Transverse colon (tissue), 4 donors: ENCODE measurements at regions not wholly inside any gene's neighbourhood (a gene's known extent, or its start where the extent isn't known, plus 50 kb on each side); places are given as distances from the start of the nearest gene placed in this dataset.
"Not testable (repeated sequence)": the region's sequence is repeated elsewhere in the genome, so short reads cannot be mapped to it uniquely, and the experiment has no call there.

Experiments
- DNase-seq: peaks from one replicate; pipeline ENCODE4 v3.0.0-alpha.2; 2019
- H3K27ac ChIP-seq, 4 donors: fragments of 200-600 bp; sonication (generic); 2 replicates each; pipeline ENCODE4 v1.5.1; 2016 to 2018; ENCODE audit warnings: inconsistent platforms in 4 of 4
- H3K27me3 ChIP-seq: fragments of 200-600 bp; sonication (generic); 2 replicates; pipeline ENCODE4 v1.5.1; 2017; ENCODE audit warnings: inconsistent platforms
- H3K36me3 ChIP-seq, 4 donors: fragments of 200-600 bp; sonication (generic); 2 replicates each; pipeline ENCODE4 v1.5.1; 2017 to 2019; ENCODE audit warnings: inconsistent platforms in 4 of 4
- H3K4me1 ChIP-seq, 4 donors: fragments of 200-600 bp; sonication (generic); 2 replicates each; pipeline ENCODE4 v1.5.1; 2017 to 2020; ENCODE audit warnings: inconsistent platforms in 4 of 4
- H3K4me3 ChIP-seq, 4 donors: fragments of 200-600 bp; sonication (generic); 1 replicate in 1 of 4; 2 replicates in 3 of 4; pipeline versions ENCODE4 v1.5.1 to v1.6.1; 2017 to 2019; ENCODE audit warnings: inconsistent platforms in 4 of 4
- H3K9me3 ChIP-seq, 2 donors: fragments of 200-600 bp; sonication (generic); 2 replicates each; pipeline ENCODE4 v1.5.1; 2017 to 2019; ENCODE audit warnings: inconsistent platforms in 2 of 2
- CTCF ChIP-seq, 5 experiments: fragments of 200-600 bp in 3 of 5; fragments of 450-650 bp in 2 of 5; sonication (generic) in 3 of 5; IDR thresholded peaks; 1 replicate in 2 of 5; 2 replicates in 3 of 5; pipeline ENCODE4 v1.5.1; 2016 to 2017; ENCODE audit warnings: antibody characterized with exemption in 5 of 5, inconsistent platforms in 3 of 5, mild to moderate bottlenecking in 2 of 5, moderate library complexity in 1 of 5
- EP300 ChIP-seq: sonication (generic); formaldehyde crosslinking; IDR thresholded peaks from one replicate; pipeline ENCODE4 v1.6.1; 2017; ENCODE audit warnings: antibody characterized with exemption, low read depth
- POLR2A ChIP-seq: fragments of 450-650 bp; IDR thresholded peaks from one replicate; pipeline ENCODE4 v1.6.1; 2016; ENCODE audit warnings: antibody characterized with exemption, mild to moderate bottlenecking, moderate library complexity
- POLR2AphosphoS5 ChIP-seq, 3 donors: sonication (generic); formaldehyde crosslinking; IDR thresholded peaks; one replicate each; pipeline ENCODE4 v1.6.1; 2016; ENCODE audit warnings: antibody characterized with exemption in 3 of 3
- WGBS, 2 donors: methylation state at CpG; one replicate each; pipeline ENCODE4 v1.1.5; 2018; ENCODE audit warnings: low coverage in 1 of 2; 5-methylcytosine and 5-hydroxymethylcytosine counted together
- in situ Hi-C, 4 donors: fragments of 200-750 bp; cut with MboI; loops; one replicate each; pipeline versions ENCODE4 v1.15.0 to v1.15.1; 2017; ENCODE audit warnings: low sequenced_read_pairs in 3 of 4, low pct_ligation_motif_present in 1 of 4, low pct_unique_long_range_greater_than_20kb in 1 of 4
- intact Hi-C: fragments of 100-400 bp; cut with DNase I; formaldehyde crosslinking; loops from one replicate; pipeline ENCODE4 v1.15.1; 2023; ENCODE audit warnings: low total_unique reads

- Histone ChIP-seq H3K27me3 (no peaks in the 10 kb centered on the region), H3K9me3 (no peaks in the 10 kb centered on the region), H3K27ac (no peak overlapping the region), H3K4me3 (no peak overlapping the region), H3K4me1 (no peaks in the 10 kb centered on the region), H3K36me3 (no peaks in the 10 kb centered on the region)
- WGBS, 2 donors = 88 to 90% methylated on average over 3 of the region's 3 CpGs
- in situ Hi-C loops = no loop called here
- no peak for DNase-seq
- intact Hi-C loops = no loop called here
- no peak for TF ChIP-seq EP300
- no peak for TF ChIP-seq POLR2A
- no peak for TF ChIP-seq POLR2AphosphoS5 (IDR thresholded peaks at IDR 0.05)
- no peak for TF ChIP-seq CTCF (IDR thresholded peaks at IDR 0.05)
Observed at GRCh38 chr3:148551767-148552260, 145.9 kb upstream of the AGTR1 start.

DNA sequence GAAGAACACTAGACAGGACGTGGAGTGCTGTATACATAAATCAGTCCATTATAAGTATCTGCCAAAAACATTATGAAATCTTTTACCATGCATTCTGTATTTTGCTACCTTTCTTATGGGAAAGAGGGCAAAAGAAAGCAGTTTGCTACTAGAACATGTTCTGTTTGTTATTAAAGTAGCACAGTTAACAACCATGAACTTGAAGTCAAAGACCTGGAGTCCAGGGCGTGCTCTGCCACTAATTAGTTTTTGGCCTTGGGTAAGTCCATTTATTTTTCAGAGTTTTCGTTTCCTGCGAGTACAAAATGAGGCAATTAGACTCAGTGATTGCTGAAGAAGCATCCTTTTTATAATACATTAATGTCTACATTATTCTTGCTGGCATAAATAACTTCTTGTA is 143.3 kb upstream of the AGTR1 start:
- WGBS, 2 donors = 59 to 90% methylated on average over 3 to 4 of the region's 4 CpGs
- Histone ChIP-seq H3K36me3 (no peaks in the 10 kb centered on the region), H3K4me1 (no peaks in the 10 kb centered on the region), H3K27ac (no peak overlapping the region), H3K27me3 (no peaks in the 10 kb centered on the region), H3K4me3 (no peak overlapping the region), H3K9me3 (peaks cover 0 to 3% of the 10 kb centered on the region in 2 donors)
- no peak for TF ChIP-seq POLR2A
- TF ChIP-seq CTCF (IDR thresholded peaks at IDR 0.05) = no peak
- TF ChIP-seq EP300 = no peak
- no peak for TF ChIP-seq POLR2AphosphoS5 (IDR thresholded peaks at IDR 0.05)
- intact Hi-C loops (no loop called here), in situ Hi-C loops (no loop called here)
- no peak for DNase-seq

DNA sequence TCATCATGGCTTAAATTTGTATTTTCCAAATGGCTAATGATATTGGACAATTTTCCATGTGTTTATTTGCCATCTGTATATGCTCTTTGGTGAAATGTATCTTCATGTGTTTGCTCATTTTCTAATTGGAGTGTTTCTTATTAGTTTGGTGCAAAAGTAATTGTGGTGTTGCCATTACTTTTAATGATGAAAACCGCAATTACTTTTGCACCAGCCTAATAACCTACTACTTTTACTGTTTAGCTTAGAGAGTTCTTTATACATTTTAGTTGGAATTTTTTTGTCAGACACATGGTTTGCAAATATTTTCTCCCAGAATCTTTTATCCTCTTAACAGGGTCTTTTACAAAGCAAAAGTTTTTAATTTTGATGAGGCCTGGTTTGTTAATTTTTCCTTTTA is 141.0 kb upstream of the AGTR1 start:
- Histone ChIP-seq H3K9me3 (peaks cover 0 to 7% of the 10 kb centered on the region in 2 donors), H3K36me3 (no peaks in the 10 kb centered on the region), H3K27ac (no peak overlapping the region), H3K4me3 (no peak overlapping the region), H3K27me3 (no peaks in the 10 kb centered on the region), H3K4me1 (no peaks in the 10 kb centered on the region)
- no peak for DNase-seq
- 91 to 92% methylated on average over 1 of the region's 1 CpG for WGBS, 2 donors
- in situ Hi-C loops (no loop called here), intact Hi-C loops (no loop called here)
- TF ChIP-seq POLR2AphosphoS5 (IDR thresholded peaks at IDR 0.05) = no peak
- no peak for TF ChIP-seq POLR2A
- no peak for TF ChIP-seq EP300
- TF ChIP-seq CTCF (IDR thresholded peaks at IDR 0.05) = no peak

- DNase-seq, H3K4me3 ChIP-seq, H3K27me3 ChIP-seq, in situ Hi-C loops, intact Hi-C loops, H3K4me1 ChIP-seq, H3K27ac ChIP-seq, H3K36me3 ChIP-seq, H3K9me3 ChIP-seq: not testable (repeated sequence)
- 40 to 54% methylated on average over 1 to 3 of the region's 3 CpGs for WGBS, 2 donors
Observed at GRCh38 chr3:148577579-148577978, 120.1 kb upstream of the AGTR1 start.

GRCh38 chr3:148582126-148582525 is 115.6 kb upstream of the AGTR1 start:
- no peaks in the 10 kb centered on the region for H3K36me3 ChIP-seq
- 67 to 82% methylated on average over 1 of the region's 1 CpG for WGBS, 2 donors
- TF ChIP-seq POLR2A = no peak
- no peak for TF ChIP-seq CTCF (IDR thresholded peaks at IDR 0.05)
- TF ChIP-seq EP300 = no peak
- TF ChIP-seq POLR2AphosphoS5 (IDR thresholded peaks at IDR 0.05) = no peak
- H3K27ac ChIP-seq = no peak overlapping the region
- H3K4me3 ChIP-seq = no peak overlapping the region
- H3K27me3 ChIP-seq = no peaks in the 10 kb centered on the region
- intact Hi-C loops = no loop called here
- DNase-seq = no peak
- in situ Hi-C loops = no loop called here
- H3K4me1 ChIP-seq = no peaks in the 10 kb centered on the region
- no peaks in the 10 kb centered on the region for H3K9me3 ChIP-seq
